Caco-2 (cell line): ENCODE measurements at regions not wholly inside any gene's neighbourhood (a gene's known extent, or its start where the extent isn't known, plus 50 kb on each side); places are given as distances from the start of the nearest gene placed in this dataset.
"Not testable (repeated sequence)": the region's sequence is repeated elsewhere in the genome, so short reads cannot be mapped to it uniquely, and the experiment has no call there.

ENCODE experiments used
- BruUV-seq: library from RNA; stranded (reverse); fragments of 400-500 nt; replicated peaks from 2 replicates; lab custom pipeline; 2021; lab: Mats Ljungman, UMichigan
- CTCF ChIA-PET: fragments of 300-600 bp; sonication (Branson Sonifier 250); formaldehyde crosslinking; loops from one replicate; lab custom pipeline; 2022; ENCODE audit warnings: antibody characterized with exemption; lab: Charles Lee
- POLR2A ChIA-PET: fragments of 300-600 bp; sonication (Branson Sonifier 250); formaldehyde crosslinking; loops from one replicate; lab custom pipeline; 2022; ENCODE audit warnings: antibody characterized with exemption; lab: Charles Lee
- DNase-seq, 2 experiments: peaks; one replicate each; pipeline versions ENCODE4 v3.0.0 to v3.0.0-alpha.2; 2020 to 2022
- H3K27me3 ChIP-seq: replicated peaks from 2 replicates; pipeline ENCODE4 v1.6.0; 2011; ENCODE audit warnings: low read length; ENCODE audit not compliant: control insufficient read depth, insufficient read depth
- H3K36me3 ChIP-seq: 2 replicates; pipeline ENCODE4 v1.5.1; 2011; ENCODE audit warnings: low read length; ENCODE audit not compliant: control insufficient read depth, insufficient read depth
- H3K4me1 ChIP-seq: fragments of 250-450 bp; sonication (Bioruptor Pico); 2 replicates; pipeline ENCODE4 v1.5.1; 2020; ENCODE audit warnings: mild to moderate bottlenecking
- H3K4me3 ChIP-seq: 2 replicates; pipeline ENCODE4 v1.5.1; 2011; ENCODE audit warnings: low read depth, mild to moderate bottlenecking, control low read depth, low read length
- H3K9me3 ChIP-seq: fragments of 250-450 bp; sonication (Bioruptor Pico); 2 replicates; pipeline ENCODE4 v1.5.1; 2020; ENCODE audit warnings: mild to moderate bottlenecking, moderate library complexity
- H3K27ac Mint-ChIP-seq: one replicate; pipeline ENCODE4 v1.8.0; 2022; ENCODE audit warnings: mixed read lengths; ENCODE audit not compliant: unreplicated experiment
- H3K27me3 Mint-ChIP-seq: one replicate; pipeline ENCODE4 v1.8.0; 2022; ENCODE audit warnings: mixed read lengths; ENCODE audit not compliant: insufficient read depth, unreplicated experiment
- H3K36me3 Mint-ChIP-seq: one replicate; pipeline ENCODE4 v1.8.0; 2022; ENCODE audit warnings: mild to moderate bottlenecking, mixed read lengths; ENCODE audit not compliant: insufficient read depth, unreplicated experiment
- H3K4me1 Mint-ChIP-seq: one replicate; pipeline ENCODE4 v1.8.0; 2022; ENCODE audit warnings: low read depth, mixed read lengths; ENCODE audit not compliant: unreplicated experiment
- H3K4me3 Mint-ChIP-seq: one replicate; pipeline ENCODE4 v1.8.0; 2022; ENCODE audit warnings: mild to moderate bottlenecking, moderate library complexity, mixed read lengths; ENCODE audit not compliant: unreplicated experiment
- H3K9me3 Mint-ChIP-seq: one replicate; pipeline ENCODE4 v1.8.0; 2022; ENCODE audit warnings: mixed read lengths; ENCODE audit not compliant: unreplicated experiment
- intact Hi-C: fragments of 100-400 bp; cut with micrococcal nuclease; formaldehyde crosslinking; loops from one replicate; pipeline ENCODE4 v1.10.0; 2022; ENCODE audit not compliant: unreplicated experiment
- TF ChIP-seq, protein P1 (sequence below), 2 experiments: fragments of 200-600 bp in 1 of 2; IDR thresholded peaks; 1 replicate in 1 of 2; 2 replicates in 1 of 2; pipeline versions ENCODE4 v1.5.1 to v1.8.0; 2011 to 2022; ENCODE audit warnings: antibody characterized with exemption in 1 of 2, control low read depth in 1 of 2, inconsistent platforms in 1 of 2, low read depth in 1 of 2, low read length in 1 of 2, mild to moderate bottlenecking in 1 of 2, moderate library complexity in 1 of 2; ENCODE audit not compliant: insufficient read depth in 1 of 2, severe bottlenecking in 1 of 2, unreplicated experiment in 1 of 2

DNA sequence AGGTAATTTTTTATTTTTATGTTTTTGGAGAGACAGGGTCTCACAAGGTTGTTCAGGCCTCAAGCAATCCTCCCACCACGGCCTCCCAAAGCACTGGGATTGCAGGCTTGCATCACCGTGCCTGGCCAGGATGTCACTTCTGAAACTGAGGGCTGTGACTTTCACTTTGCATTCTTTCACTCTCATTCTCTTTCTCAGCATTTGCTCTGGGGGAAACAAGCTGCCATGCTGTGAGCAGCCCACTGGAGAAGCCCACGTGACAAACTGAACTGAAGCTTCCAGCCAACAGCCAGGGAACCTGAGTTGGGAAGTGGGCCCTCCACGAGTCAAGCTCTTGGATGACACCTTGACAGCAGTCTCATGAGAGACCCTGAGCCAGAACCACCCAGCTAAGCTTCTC, 109.4 kb downstream of the C5orf15 start:
- Mint-ChIP-seq H3K27me3 (peaks cover 4% of the 10 kb centered on the region), H3K27ac (no peak overlapping the region), H3K4me1 (no peaks in the 10 kb centered on the region), H3K9me3 (peaks cover 14% of the 10 kb centered on the region), H3K36me3 (no peaks in the 10 kb centered on the region), H3K4me3 (no peak overlapping the region)
- TF ChIP-seq, protein P1, sequence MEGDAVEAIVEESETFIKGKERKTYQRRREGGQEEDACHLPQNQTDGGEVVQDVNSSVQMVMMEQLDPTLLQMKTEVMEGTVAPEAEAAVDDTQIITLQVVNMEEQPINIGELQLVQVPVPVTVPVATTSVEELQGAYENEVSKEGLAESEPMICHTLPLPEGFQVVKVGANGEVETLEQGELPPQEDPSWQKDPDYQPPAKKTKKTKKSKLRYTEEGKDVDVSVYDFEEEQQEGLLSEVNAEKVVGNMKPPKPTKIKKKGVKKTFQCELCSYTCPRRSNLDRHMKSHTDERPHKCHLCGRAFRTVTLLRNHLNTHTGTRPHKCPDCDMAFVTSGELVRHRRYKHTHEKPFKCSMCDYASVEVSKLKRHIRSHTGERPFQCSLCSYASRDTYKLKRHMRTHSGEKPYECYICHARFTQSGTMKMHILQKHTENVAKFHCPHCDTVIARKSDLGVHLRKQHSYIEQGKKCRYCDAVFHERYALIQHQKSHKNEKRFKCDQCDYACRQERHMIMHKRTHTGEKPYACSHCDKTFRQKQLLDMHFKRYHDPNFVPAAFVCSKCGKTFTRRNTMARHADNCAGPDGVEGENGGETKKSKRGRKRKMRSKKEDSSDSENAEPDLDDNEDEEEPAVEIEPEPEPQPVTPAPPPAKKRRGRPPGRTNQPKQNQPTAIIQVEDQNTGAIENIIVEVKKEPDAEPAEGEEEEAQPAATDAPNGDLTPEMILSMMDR (IDR thresholded peaks at IDR 0.05; ENCODE audit: insufficient read depth in 1 of 2, low read depth in 1 of 2, low read length in 1 of 2, severe bottlenecking in 1 of 2, unreplicated experiment in 1 of 2) = no peak
- H3K9me3 ChIP-seq = peaks cover 8% of the 10 kb centered on the region
- H3K36me3 ChIP-seq = no peaks in the 10 kb centered on the region
- no peaks in the 10 kb centered on the region for H3K27me3 ChIP-seq
- ChIA-PET CTCF (no interaction called here), POLR2A (no interaction called here)
- H3K4me3 ChIP-seq = no peak overlapping the region
- BruUV-seq = no TSS peak
- H3K4me1 ChIP-seq = no peaks in the 10 kb centered on the region
- intact Hi-C loops = no loop called here
- DNase-seq = no peak

DNA sequence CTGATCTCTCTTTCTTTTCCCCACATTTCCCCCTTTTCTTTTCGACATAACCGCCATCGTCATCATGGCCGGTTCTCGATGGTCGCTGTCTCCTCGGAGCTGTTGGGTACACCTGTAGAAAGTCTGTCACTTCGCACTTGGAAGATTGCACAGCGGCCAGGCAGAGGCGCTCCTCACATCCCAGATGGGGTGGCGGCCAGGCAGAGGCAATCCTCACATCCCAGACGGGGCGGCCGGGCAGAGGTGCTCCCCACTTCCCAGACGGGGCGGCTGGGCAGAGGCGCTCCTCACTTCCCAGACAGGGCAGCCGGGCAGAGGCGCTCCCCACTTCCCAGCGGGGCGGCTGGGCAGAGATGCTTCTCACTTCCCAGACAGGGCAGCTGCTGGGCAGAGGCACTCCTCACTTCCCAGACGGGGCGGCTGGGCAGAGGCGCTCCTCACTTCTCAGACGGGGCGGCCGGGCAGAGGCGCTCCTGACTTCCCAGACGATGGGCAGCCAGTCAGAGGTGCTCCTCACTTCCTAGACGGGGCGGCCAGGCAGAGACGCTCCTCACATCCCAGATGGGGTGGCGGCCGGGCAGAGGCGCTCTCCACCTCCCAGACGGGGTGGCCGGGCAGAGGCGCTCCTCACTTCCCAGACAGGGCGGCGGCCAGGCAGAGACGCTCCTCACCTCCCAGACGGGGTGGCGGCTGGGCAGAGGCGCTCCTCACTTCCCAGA, 110.7 kb downstream of the C5orf15 start:
- H3K4me3 Mint-ChIP-seq, intact Hi-C loops, H3K9me3 ChIP-seq, H3K36me3 ChIP-seq, H3K27me3 Mint-ChIP-seq, H3K4me3 ChIP-seq, H3K27me3 ChIP-seq, BruUV-seq, H3K27ac Mint-ChIP-seq, DNase-seq, H3K36me3 Mint-ChIP-seq, H3K4me1 Mint-ChIP-seq, H3K4me1 ChIP-seq, CTCF ChIA-PET, POLR2A ChIA-PET: not testable (repeated sequence)
- H3K9me3 Mint-ChIP-seq = peaks cover 14% of the 10 kb centered on the region

DNA sequence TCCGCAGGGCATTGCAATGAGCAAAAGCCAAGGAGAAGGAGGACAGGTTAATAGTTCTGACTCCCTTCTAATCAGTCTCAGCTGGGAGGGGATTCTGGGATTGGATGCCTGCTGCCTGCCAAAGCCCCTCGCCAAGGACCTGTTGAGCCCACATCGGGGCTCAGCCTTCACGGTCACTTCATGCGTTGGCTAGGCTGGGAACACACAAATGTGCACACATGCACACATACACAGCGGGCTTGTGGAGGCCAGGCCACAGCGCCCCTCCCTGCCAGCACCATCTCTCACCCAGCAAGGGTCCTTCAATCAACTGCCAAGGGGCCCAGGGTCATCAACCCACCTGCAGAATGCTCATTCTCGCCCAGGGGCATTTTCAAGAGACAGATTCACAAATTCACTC, 113.9 kb downstream of the C5orf15 start:
- POLR2A ChIA-PET = no interaction called here
- peaks cover 9% of the 10 kb centered on the region for H3K9me3 Mint-ChIP-seq
- Histone ChIP-seq H3K9me3 (peaks cover 7% of the 10 kb centered on the region), H3K4me1 (no peaks in the 10 kb centered on the region), H3K4me3 (no peak overlapping the region), H3K36me3 (no peaks in the 10 kb centered on the region), H3K27me3 (no peaks in the 10 kb centered on the region)
- H3K27me3 Mint-ChIP-seq = peaks cover 11% of the 10 kb centered on the region
- CTCF ChIA-PET = no interaction called here
- TF ChIP-seq, protein P1 (IDR thresholded peaks at IDR 0.05; ENCODE audit: insufficient read depth in 1 of 2, low read depth in 1 of 2, low read length in 1 of 2, severe bottlenecking in 1 of 2, unreplicated experiment in 1 of 2) = no peak
- DNase-seq = no peak
- intact Hi-C loops = no loop called here
- H3K4me3 Mint-ChIP-seq = no peak overlapping the region
- BruUV-seq = no TSS peak
- no peaks in the 10 kb centered on the region for H3K4me1 Mint-ChIP-seq
- no peaks in the 10 kb centered on the region for H3K36me3 Mint-ChIP-seq
- no peak overlapping the region for H3K27ac Mint-ChIP-seq
